ENCODE measurements at regions not wholly inside any gene's neighbourhood (a gene's known extent, or its start where the extent isn't known, plus 50 kb on each side); places are given as distances from the start of the nearest gene placed in this dataset.

DNA sequence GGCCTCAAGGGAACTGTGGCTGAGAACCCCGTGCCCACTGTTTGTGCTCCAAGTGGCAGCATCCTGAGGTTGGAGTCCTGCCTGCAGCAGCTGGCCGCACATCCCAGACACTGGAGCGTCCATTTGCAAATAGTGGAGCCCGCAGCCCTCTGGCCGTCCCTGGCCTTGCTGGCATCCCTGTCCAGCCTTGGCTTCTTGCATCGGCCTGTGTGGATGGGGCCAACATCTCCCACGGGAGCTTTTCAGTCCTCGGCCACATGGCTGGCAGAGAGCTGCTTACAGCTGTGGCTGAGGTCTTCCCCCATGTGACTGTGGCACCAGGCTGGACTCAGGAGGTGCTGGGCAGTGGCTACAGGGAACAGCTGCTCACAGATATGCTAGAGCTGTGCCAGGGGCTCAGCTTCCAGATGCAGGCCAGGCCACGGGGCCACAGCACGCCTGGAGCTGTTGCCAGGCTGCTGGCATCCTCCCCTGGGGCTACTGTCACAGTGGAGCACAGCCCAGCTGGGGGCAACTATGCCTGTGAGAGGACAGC is 71.2 kb downstream of the FAM43A start:
- TF ChIP-seq, protein P1, sequence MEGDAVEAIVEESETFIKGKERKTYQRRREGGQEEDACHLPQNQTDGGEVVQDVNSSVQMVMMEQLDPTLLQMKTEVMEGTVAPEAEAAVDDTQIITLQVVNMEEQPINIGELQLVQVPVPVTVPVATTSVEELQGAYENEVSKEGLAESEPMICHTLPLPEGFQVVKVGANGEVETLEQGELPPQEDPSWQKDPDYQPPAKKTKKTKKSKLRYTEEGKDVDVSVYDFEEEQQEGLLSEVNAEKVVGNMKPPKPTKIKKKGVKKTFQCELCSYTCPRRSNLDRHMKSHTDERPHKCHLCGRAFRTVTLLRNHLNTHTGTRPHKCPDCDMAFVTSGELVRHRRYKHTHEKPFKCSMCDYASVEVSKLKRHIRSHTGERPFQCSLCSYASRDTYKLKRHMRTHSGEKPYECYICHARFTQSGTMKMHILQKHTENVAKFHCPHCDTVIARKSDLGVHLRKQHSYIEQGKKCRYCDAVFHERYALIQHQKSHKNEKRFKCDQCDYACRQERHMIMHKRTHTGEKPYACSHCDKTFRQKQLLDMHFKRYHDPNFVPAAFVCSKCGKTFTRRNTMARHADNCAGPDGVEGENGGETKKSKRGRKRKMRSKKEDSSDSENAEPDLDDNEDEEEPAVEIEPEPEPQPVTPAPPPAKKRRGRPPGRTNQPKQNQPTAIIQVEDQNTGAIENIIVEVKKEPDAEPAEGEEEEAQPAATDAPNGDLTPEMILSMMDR (conservative IDR thresholded peaks at IDR 0.05): no peak
- no peak for TF ChIP-seq ZFX (IDR thresholded peaks at IDR 0.05)

Measured in C4-2B (cell line).